WTC11 (cell line): ENCODE measurements at regions not wholly inside any gene's neighbourhood (a gene's known extent, or its start where the extent isn't known, plus 50 kb on each side); places are given as distances from the start of the nearest gene placed in this dataset.

Source experiments
- ATAC-seq: fragments of 200-7000 bp; cut with Tn5 transposase; 2 replicates; pipeline ENCODE4 v1.10.0; 2021; ENCODE audit warnings: mild to moderate bottlenecking, moderate library complexity
- CTCF ChIA-PET: fragments of 300-600 bp; sonication (Branson Sonifier 250); formaldehyde crosslinking; loops from one replicate; lab custom pipeline; 2021; ENCODE audit warnings: antibody characterized with exemption; lab: Charles Lee
- POLR2A ChIA-PET: fragments of 350-600 bp; sonication (Branson Sonifier 250); formaldehyde crosslinking; loops from one replicate; lab custom pipeline; 2021; ENCODE audit warnings: antibody characterized with exemption; lab: Charles Lee
- DNase-seq: peaks from one replicate; pipeline ENCODE4 v3.0.0; 2021; ENCODE audit warnings: low spot score
- H3K27ac Mint-ChIP-seq: 2 replicates; pipeline ENCODE4 v1.8.0; 2021; ENCODE audit warnings: mixed read lengths
- H3K27me3 Mint-ChIP-seq: 2 replicates; pipeline ENCODE4 v1.8.0; 2021; ENCODE audit warnings: low read depth, mild to moderate bottlenecking, moderate library complexity, mixed read lengths
- H3K36me3 Mint-ChIP-seq: 2 replicates; pipeline ENCODE4 v1.8.0; 2021; ENCODE audit warnings: mixed read lengths
- H3K4me1 Mint-ChIP-seq: 2 replicates; pipeline ENCODE4 v1.8.0; 2022; ENCODE audit warnings: mixed read lengths
- H3K4me3 Mint-ChIP-seq: 2 replicates; pipeline ENCODE4 v1.8.0; 2021; ENCODE audit warnings: mild to moderate bottlenecking, moderate library complexity, mixed read lengths
- H3K9me3 Mint-ChIP-seq: 2 replicates; pipeline ENCODE4 v1.8.0; 2021; ENCODE audit warnings: mixed read lengths
- AFF4 ChIP-seq: sonication (generic); formaldehyde crosslinking; IDR thresholded peaks from 2 replicates; pipeline ENCODE4 v1.8.1; 2023; ENCODE audit warnings: mild to moderate bottlenecking, missing genetic modification reagents, borderline replicate concordance
- ARID4B ChIP-seq: sonication (generic); formaldehyde crosslinking; IDR thresholded peaks from 2 replicates; pipeline ENCODE4 v1.8.0; 2023; ENCODE audit warnings: missing genetic modification reagents, mild to moderate bottlenecking, borderline replicate concordance
- CDX4 ChIP-seq: fragments of 250-450 bp; sonication (Bioruptor Pico); IDR thresholded peaks from 2 replicates; pipeline ENCODE4 v1.9.0; 2021; ENCODE audit warnings: moderate library complexity, mild to moderate bottlenecking, inconsistent platforms, borderline replicate concordance
- CREB1 ChIP-seq: sonication (generic); formaldehyde crosslinking; IDR thresholded peaks from 2 replicates; pipeline ENCODE4 v1.8.0; 2023; ENCODE audit warnings: mild to moderate bottlenecking, missing genetic modification reagents
- E2F5 ChIP-seq: sonication (generic); formaldehyde crosslinking; IDR thresholded peaks from 2 replicates; pipeline ENCODE4 v1.8.1; 2022; ENCODE audit warnings: mild to moderate bottlenecking, moderate library complexity, missing genetic modification reagents
- EMX1 ChIP-seq: fragments of 250-450 bp; sonication (Bioruptor Pico); IDR thresholded peaks from 2 replicates; pipeline ENCODE4 v1.8.0; 2021; ENCODE audit warnings: mild to moderate bottlenecking
- ETV6 ChIP-seq: sonication (generic); formaldehyde crosslinking; IDR thresholded peaks from 2 replicates; pipeline ENCODE4 v1.8.1; 2022; ENCODE audit warnings: mild to moderate bottlenecking, missing genetic modification reagents
- JAZF1 ChIP-seq: fragments of 250-450 bp; sonication (Bioruptor Pico); IDR thresholded peaks from 2 replicates; pipeline ENCODE4 v1.9.0; 2021; ENCODE audit warnings: moderate library complexity, mild to moderate bottlenecking, inconsistent platforms
- PREB ChIP-seq: sonication (generic); formaldehyde crosslinking; IDR thresholded peaks from 2 replicates; pipeline ENCODE4 v1.8.1; 2022; ENCODE audit warnings: mild to moderate bottlenecking, missing genetic modification reagents, moderate library complexity, borderline replicate concordance
- PRRX2 ChIP-seq: fragments of 250-450 bp; sonication (Bioruptor Pico); IDR thresholded peaks from 2 replicates; pipeline ENCODE4 v1.8.0; 2021; ENCODE audit warnings: mild to moderate bottlenecking
- SMAD4 ChIP-seq: sonication (generic); formaldehyde crosslinking; IDR thresholded peaks from 2 replicates; pipeline ENCODE4 v1.8.0; 2022; ENCODE audit warnings: mild to moderate bottlenecking, missing genetic modification reagents
- SP1 ChIP-seq: sonication (generic); formaldehyde crosslinking; conservative IDR thresholded peaks from 2 replicates; pipeline ENCODE4 v1.8.1; 2022; ENCODE audit warnings: missing genetic modification reagents
- TCF7 ChIP-seq: sonication (generic); formaldehyde crosslinking; IDR thresholded peaks from 2 replicates; pipeline ENCODE4 v1.8.0; 2022; ENCODE audit warnings: mild to moderate bottlenecking, low read depth, missing genetic modification reagents, moderate library complexity
- TP53 ChIP-seq: sonication (generic); formaldehyde crosslinking; IDR thresholded peaks from 2 replicates; pipeline ENCODE4 v1.8.1; 2023; ENCODE audit warnings: mild to moderate bottlenecking, missing genetic modification reagents
- ZBTB21 ChIP-seq: sonication (generic); formaldehyde crosslinking; IDR thresholded peaks from 2 replicates; pipeline ENCODE4 v1.8.1; 2023; ENCODE audit warnings: mild to moderate bottlenecking, missing genetic modification reagents, borderline replicate concordance
- ZBTB43 ChIP-seq: sonication (generic); formaldehyde crosslinking; IDR thresholded peaks from 2 replicates; pipeline ENCODE4 v1.8.1; 2023; ENCODE audit warnings: mild to moderate bottlenecking, missing genetic modification reagents
- ZMAT4 ChIP-seq: fragments of 250-450 bp; sonication (Bioruptor Pico); IDR thresholded peaks from 2 replicates; pipeline ENCODE4 v1.9.0; 2021; ENCODE audit warnings: mild to moderate bottlenecking
- ZNF121 ChIP-seq: sonication (generic); formaldehyde crosslinking; IDR thresholded peaks from 2 replicates; pipeline ENCODE4 v1.8.0; 2023; ENCODE audit warnings: missing genetic modification reagents
- ZNF232 ChIP-seq: sonication (generic); formaldehyde crosslinking; IDR thresholded peaks from 2 replicates; pipeline ENCODE4 v1.8.0; 2022; ENCODE audit warnings: mild to moderate bottlenecking, missing genetic modification reagents
- ZNF317 ChIP-seq: sonication (generic); formaldehyde crosslinking; IDR thresholded peaks from 2 replicates; pipeline ENCODE4 v1.8.1; 2023; ENCODE audit warnings: low read depth, mild to moderate bottlenecking, moderate library complexity, missing genetic modification reagents, borderline replicate concordance
- ZNF396 ChIP-seq: fragments of 250-450 bp; sonication (Bioruptor Pico); IDR thresholded peaks from 2 replicates; pipeline ENCODE4 v1.8.0; 2021; ENCODE audit warnings: mild to moderate bottlenecking, moderate library complexity, borderline replicate concordance

- TF ChIP-seq AFF4 (CRISPR knock-in tag) (no peak), E2F5 (CRISPR knock-in tag) (no peak), PREB (CRISPR knock-in tag) (no peak), ETV6 (CRISPR knock-in tag) (no peak), EMX1 (CRISPR knock-in tag) (no peak)
Measured at GRCh38 chr6:21524201-21524600, 69.3 kb upstream of the SOX4 start (continued).

GRCh38 chr6:21526974-21527373 lies 66.6 kb upstream of the SOX4 start:
- ChIA-PET CTCF (no interaction called here), POLR2A (no interaction called here)
- H3K4me3 Mint-ChIP-seq = no peak overlapping the region
- H3K9me3 Mint-ChIP-seq = no peaks in the 10 kb centered on the region
- peaks cover 10% of the 10 kb centered on the region for H3K4me1 Mint-ChIP-seq
- no peaks in the 10 kb centered on the region for H3K27me3 Mint-ChIP-seq
- H3K36me3 Mint-ChIP-seq = no peaks in the 10 kb centered on the region
- ATAC-seq = no peak
- no peak overlapping the region for H3K27ac Mint-ChIP-seq
- DNase-seq = no peak
- no peak for TF ChIP-seq SP1
- TF ChIP-seq ZBTB43 (CRISPR knock-in tag) = no peak
- TF ChIP-seq CREB1 (CRISPR knock-in tag) = no peak
- no peak for TF ChIP-seq JAZF1
- no peak for TF ChIP-seq ETV6 (CRISPR knock-in tag)
- TF ChIP-seq TP53 (CRISPR knock-in tag) = no peak
- TF ChIP-seq PRRX2 (CRISPR knock-in tag) = no peak
- no peak for TF ChIP-seq ZNF317 (CRISPR knock-in tag)
- no peak for TF ChIP-seq ZNF232
- TF ChIP-seq ZNF121 = no peak
- TF ChIP-seq ZNF396 = no peak
- no peak for TF ChIP-seq ZMAT4 (CRISPR knock-in tag)
- TF ChIP-seq TCF7 (CRISPR knock-in tag) = no peak
- TF ChIP-seq ZBTB21 (CRISPR knock-in tag) = no peak
- no peak for TF ChIP-seq SMAD4
- no peak for TF ChIP-seq ARID4B (CRISPR knock-in tag)
- TF ChIP-seq CDX4 (CRISPR knock-in tag) = no peak
